Mucosa of rectum (tissue), 2 donors: ENCODE measurements at regions not wholly inside any gene's neighbourhood (a gene's known extent, or its start where the extent isn't known, plus 50 kb on each side); places are given as distances from the start of the nearest gene placed in this dataset.

Source experiments
- H3K27ac ChIP-seq, 2 donors: one replicate each; pipeline ENCODE4 v1.7.0; 2013; ENCODE audit warnings: inconsistent platforms in 2 of 2, low read depth in 2 of 2, low read length in 2 of 2
- H3K27me3 ChIP-seq, 2 donors: one replicate each; pipeline ENCODE4 v1.7.0; 2013; ENCODE audit warnings: low read length in 2 of 2; ENCODE audit not compliant: control insufficient read depth in 2 of 2, insufficient read depth in 2 of 2
- H3K36me3 ChIP-seq, 2 donors: one replicate each; pipeline ENCODE4 v1.7.0; 2013; ENCODE audit warnings: low read length in 2 of 2; ENCODE audit not compliant: control insufficient read depth in 2 of 2, insufficient read depth in 2 of 2
- H3K4me1 ChIP-seq, 2 donors: one replicate each; pipeline ENCODE4 v1.7.0; 2013; ENCODE audit warnings: low read length in 2 of 2, mild to moderate bottlenecking in 1 of 2; ENCODE audit not compliant: control insufficient read depth in 2 of 2, insufficient read depth in 2 of 2
- H3K4me3 ChIP-seq, 2 donors: one replicate each; pipeline ENCODE4 v1.7.0; 2013; ENCODE audit warnings: low read length in 2 of 2
- H3K9ac ChIP-seq, 2 donors: one replicate each; pipeline ENCODE4 v1.7.0; 2013; ENCODE audit warnings: low read length in 2 of 2, low read depth in 1 of 2, mild to moderate bottlenecking in 1 of 2
- H3K9me3 ChIP-seq, 2 donors: one replicate each; pipeline ENCODE4 v1.7.0; 2013; ENCODE audit warnings: low read length in 2 of 2; ENCODE audit not compliant: control insufficient read depth in 2 of 2
- donor health status: healthy.
- donor health status: Normal muscosa, but diverticular disease.

- Histone ChIP-seq H3K4me3 (no peak overlapping the region), H3K27me3 (no peaks in the 10 kb centered on the region), H3K36me3 (no peaks in the 10 kb centered on the region), H3K4me1 (no peaks in the 10 kb centered on the region), H3K9ac (no peak overlapping the region), H3K27ac (no peak overlapping the region), H3K9me3 (peaks cover 3 to 4% of the 10 kb centered on the region in 2 donors)
Observed at GRCh38 chr11:128313931-128314330, 273.4 kb downstream of the ETS1 start.

GRCh38 chr11:128311742-128312719 lies 275.3 kb downstream of the ETS1 start:
- Histone ChIP-seq H3K27me3 (no peaks in the 10 kb centered on the region), H3K4me1 (no peaks in the 10 kb centered on the region), H3K9ac (no peak overlapping the region), H3K36me3 (no peaks in the 10 kb centered on the region), H3K9me3 (peaks cover 3 to 4% of the 10 kb centered on the region in 2 donors), H3K27ac (no peak overlapping the region), H3K4me3 (no peak overlapping the region)

GRCh38 chr11:128310676-128311445 lies 276.5 kb downstream of the ETS1 start:
- Histone ChIP-seq H3K27me3 (no peaks in the 10 kb centered on the region), H3K27ac (no peak overlapping the region)

GRCh38 chr11:128310005-128310404 lies 277.4 kb downstream of the ETS1 start:
- H3K36me3 ChIP-seq = no peaks in the 10 kb centered on the region
- peaks cover 2 to 3% of the 10 kb centered on the region in 2 donors for H3K9me3 ChIP-seq
- H3K27me3 ChIP-seq = no peaks in the 10 kb centered on the region
- no peak overlapping the region for H3K4me3 ChIP-seq
- no peak overlapping the region for H3K9ac ChIP-seq
- H3K4me1 ChIP-seq = peaks cover 0 to 4% of the 10 kb centered on the region in 2 donors
- H3K27ac ChIP-seq = no peak overlapping the region

More at GRCh38 chr11:128310676-128311445, 276.5 kb downstream of the ETS1 start:
- no peaks in the 10 kb centered on the region for H3K4me1 ChIP-seq
- H3K9me3 ChIP-seq = peaks cover 3 to 4% of the 10 kb centered on the region in 2 donors
- H3K9ac ChIP-seq = no peak overlapping the region
- H3K36me3 ChIP-seq = no peaks in the 10 kb centered on the region
- no peak overlapping the region for H3K4me3 ChIP-seq

- H3K9me3 ChIP-seq = no peaks in the 10 kb centered on the region
Observed at GRCh38 chr11:128308794-128309193, 278.6 kb downstream of the ETS1 start.

GRCh38 chr11:128305588-128305987 lies 281.8 kb downstream of the ETS1 start:
- Histone ChIP-seq H3K27me3 (no peaks in the 10 kb centered on the region), H3K4me3 (no peak overlapping the region), H3K9me3 (no peaks in the 10 kb centered on the region), H3K4me1 (peaks cover 0 to 4% of the 10 kb centered on the region in 2 donors), H3K36me3 (no peaks in the 10 kb centered on the region), H3K9ac (no peak overlapping the region), H3K27ac (peak overlapping the region in 1 of 2 donors; percentile 32)

More at GRCh38 chr11:128308794-128309193, 278.6 kb downstream of the ETS1 start:
- Histone ChIP-seq H3K4me3 (no peak overlapping the region), H3K27ac (no peak overlapping the region), H3K27me3 (no peaks in the 10 kb centered on the region), H3K36me3 (no peaks in the 10 kb centered on the region), H3K9ac (no peak overlapping the region), H3K4me1 (peaks cover 0 to 4% of the 10 kb centered on the region in 2 donors)

GRCh38 chr11:128304666-128305485 lies 282.5 kb downstream of the ETS1 start:
- no peaks in the 10 kb centered on the region for H3K36me3 ChIP-seq
- peaks cover 0 to 4% of the 10 kb centered on the region in 2 donors for H3K4me1 ChIP-seq
- peak overlapping the region; percentile 6 to 32 for H3K27ac ChIP-seq
- no peak overlapping the region for H3K4me3 ChIP-seq
- H3K27me3 ChIP-seq = no peaks in the 10 kb centered on the region
- H3K9ac ChIP-seq = no peak overlapping the region
- no peaks in the 10 kb centered on the region for H3K9me3 ChIP-seq

GRCh38 chr11:128304116-128304515 lies 283.2 kb downstream of the ETS1 start:
- Histone ChIP-seq H3K27me3 (no peaks in the 10 kb centered on the region), H3K9ac (no peak overlapping the region), H3K9me3 (no peaks in the 10 kb centered on the region), H3K4me3 (no peak overlapping the region), H3K27ac (peak overlapping the region in 1 of 2 donors; percentile 18), H3K4me1 (peaks cover under 1 to 4% of the 10 kb centered on the region in 2 donors), H3K36me3 (no peaks in the 10 kb centered on the region)

- H3K27me3 ChIP-seq = no peaks in the 10 kb centered on the region
- no peak overlapping the region for H3K4me3 ChIP-seq
- no peaks in the 10 kb centered on the region for H3K36me3 ChIP-seq
- peaks cover 4% of the 10 kb centered on the region in 2 donors for H3K4me1 ChIP-seq
- peak overlapping the region in 1 of 2 donors; percentile 15 for H3K27ac ChIP-seq
- no peak overlapping the region for H3K9ac ChIP-seq
- no peaks in the 10 kb centered on the region for H3K9me3 ChIP-seq
Observed at GRCh38 chr11:128303383-128303782, 284.0 kb downstream of the ETS1 start.
